Esophagus muscularis mucosa (tissue), 4 donors: ENCODE measurements at regions not wholly inside any gene's neighbourhood (a gene's known extent, or its start where the extent isn't known, plus 50 kb on each side); places are given as distances from the start of the nearest gene placed in this dataset.

Source experiments
- DNase-seq: peaks from one replicate; pipeline ENCODE4 v3.0.0-alpha.2; 2017; ENCODE audit errors: extremely low spot score
- H3K27ac ChIP-seq, 4 donors: fragments of 200-600 bp; sonication (generic); replicated peaks in 1 of 4; 1 replicate in 3 of 4; 2 replicates in 1 of 4; pipeline ENCODE4 v1.5.1; 2016 to 2019; ENCODE audit warnings: mild to moderate bottlenecking in 1 of 4
- H3K27me3 ChIP-seq, 4 donors: fragments of 200-600 bp; sonication (generic); one replicate each; pipeline versions ENCODE4 v1.5.1 to v1.6.0; 2016 to 2019
- H3K36me3 ChIP-seq, 4 donors: fragments of 200-600 bp; sonication (generic); one replicate each; pipeline ENCODE4 v1.5.1; 2016 to 2019
- H3K4me1 ChIP-seq, 4 donors: fragments of 200-600 bp; sonication (generic); one replicate each; pipeline ENCODE4 v1.5.1; 2016 to 2019
- H3K4me3 ChIP-seq, 4 donors: fragments of 200-600 bp; sonication (generic); 1 replicate in 2 of 4; 2 replicates in 2 of 4; pipeline ENCODE4 v1.5.1; 2016 to 2019; ENCODE audit warnings: mild to moderate bottlenecking in 4 of 4, moderate library complexity in 1 of 4
- H3K9me3 ChIP-seq, 4 donors: fragments of 200-600 bp; sonication (generic); 1 replicate in 3 of 4; 2 replicates in 1 of 4; pipeline ENCODE4 v1.5.1; 2016 to 2019
- CTCF ChIP-seq, 3 experiments: fragments of 200-600 bp in 2 of 3; fragments of 450-650 bp in 1 of 3; sonication (generic) in 2 of 3; IDR thresholded peaks; one replicate each; pipeline ENCODE4 v1.5.1; 2017 to 2019; ENCODE audit warnings: antibody characterized with exemption in 3 of 3, mild to moderate bottlenecking in 2 of 3, moderate library complexity in 1 of 3
- EP300 ChIP-seq: sonication (generic); formaldehyde crosslinking; IDR thresholded peaks from one replicate; pipeline ENCODE4 v1.6.1; 2017; ENCODE audit warnings: antibody characterized with exemption
- POLR2A ChIP-seq: fragments of 450-650 bp; IDR thresholded peaks from one replicate; pipeline ENCODE4 v1.6.1; 2017; ENCODE audit warnings: antibody characterized with exemption, moderate library complexity, mild to moderate bottlenecking, low read depth
- POLR2AphosphoS5 ChIP-seq, 2 donors: sonication (generic); formaldehyde crosslinking; IDR thresholded peaks; one replicate each; pipeline ENCODE4 v1.6.1; 2017; ENCODE audit warnings: antibody characterized with exemption in 2 of 2
- WGBS: methylation state at CpG from one replicate; pipeline ENCODE4 v1.1.5; 2018; 5-methylcytosine and 5-hydroxymethylcytosine counted together
- intact Hi-C: fragments of 100-400 bp; cut with DNase I; formaldehyde crosslinking; loops from one replicate; pipeline ENCODE4 v1.15.1; 2023

DNA sequence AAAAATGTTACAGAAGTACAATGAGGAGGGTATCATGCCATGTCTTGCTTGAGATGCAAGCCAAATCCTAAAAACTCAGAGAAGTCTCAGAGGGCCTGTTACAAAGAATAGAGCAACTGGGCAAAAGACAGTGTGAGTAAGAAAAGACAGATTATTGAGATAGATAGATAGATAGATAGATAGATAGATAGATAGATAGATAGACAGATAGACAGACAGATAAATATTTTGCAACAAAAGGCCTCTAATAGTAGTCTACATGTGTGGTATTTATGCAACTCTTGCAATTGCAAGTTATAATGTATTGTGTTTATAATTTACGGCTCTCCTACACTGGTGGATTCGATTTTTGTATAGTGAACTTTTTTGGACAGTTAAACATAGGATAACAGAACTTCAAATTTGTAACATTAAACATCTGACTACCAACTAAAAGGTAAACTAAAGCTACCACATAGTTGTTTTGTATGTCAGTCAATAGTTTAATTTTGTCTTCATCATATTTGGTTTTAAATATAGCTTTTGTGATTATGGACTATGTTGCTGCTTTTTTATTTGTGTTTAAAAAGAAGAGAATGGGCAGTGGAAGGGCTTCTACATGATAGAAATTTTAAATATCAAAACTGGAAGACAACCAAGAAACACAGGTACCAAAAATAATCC is 740.7 kb upstream of the LRRTM4 start:
- intact Hi-C loops, result no loop called here
- H3K36me3 ChIP-seq, result no peaks in the 10 kb centered on the region
- H3K27ac ChIP-seq, result no peak overlapping the region
- H3K9me3 ChIP-seq, result no peaks in the 10 kb centered on the region
- no peaks in the 10 kb centered on the region for H3K4me1 ChIP-seq
- no peak overlapping the region for H3K4me3 ChIP-seq
- no peak for DNase-seq
- WGBS, result 55% methylated on average over 2 of the region's 2 CpGs
- TF ChIP-seq POLR2A (no peak), CTCF (IDR thresholded peaks at IDR 0.05) (no peak), EP300 (no peak), POLR2AphosphoS5 (IDR thresholded peaks at IDR 0.05) (no peak)
- no peaks in the 10 kb centered on the region for H3K27me3 ChIP-seq

GRCh38 chr2:78263571-78263970 is 741.4 kb upstream of the LRRTM4 start:
- 58% methylated on average over 1 of the region's 1 CpG for WGBS
- Histone ChIP-seq H3K4me3 (no peak overlapping the region), H3K9me3 (no peaks in the 10 kb centered on the region), H3K27me3 (no peaks in the 10 kb centered on the region), H3K36me3 (no peaks in the 10 kb centered on the region), H3K4me1 (no peaks in the 10 kb centered on the region), H3K27ac (no peak overlapping the region)
- intact Hi-C loops, result no loop called here
- no peak for TF ChIP-seq EP300
- TF ChIP-seq POLR2AphosphoS5 (IDR thresholded peaks at IDR 0.05), result no peak
- TF ChIP-seq CTCF (IDR thresholded peaks at IDR 0.05), result no peak
- no peak for TF ChIP-seq POLR2A
- no peak for DNase-seq

- H3K4me1 ChIP-seq, result no peaks in the 10 kb centered on the region
- TF ChIP-seq CTCF (IDR thresholded peaks at IDR 0.05), result no peak
- no peak for TF ChIP-seq POLR2A
- no peak for TF ChIP-seq POLR2AphosphoS5 (IDR thresholded peaks at IDR 0.05)
- TF ChIP-seq EP300, result no peak
- no peak overlapping the region for H3K4me3 ChIP-seq
- intact Hi-C loops, result no loop called here
- DNase-seq, result no peak
- no peak overlapping the region for H3K27ac ChIP-seq
- WGBS, result 79% methylated on average over 2 of the region's 2 CpGs
- H3K36me3 ChIP-seq, result no peaks in the 10 kb centered on the region
- no peaks in the 10 kb centered on the region for H3K9me3 ChIP-seq
- no peaks in the 10 kb centered on the region for H3K27me3 ChIP-seq
Observed at GRCh38 chr2:78264130-78264529, 742.0 kb upstream of the LRRTM4 start.

- WGBS, result 91% methylated on average over 5 of the region's 5 CpGs
- Histone ChIP-seq H3K27me3 (no peaks in the 10 kb centered on the region), H3K9me3 (no peaks in the 10 kb centered on the region), H3K4me3 (no peak overlapping the region), H3K27ac (no peak overlapping the region), H3K36me3 (no peaks in the 10 kb centered on the region), H3K4me1 (no peaks in the 10 kb centered on the region)
- intact Hi-C loops, result no loop called here
- TF ChIP-seq POLR2A, result no peak
- TF ChIP-seq CTCF (IDR thresholded peaks at IDR 0.05), result no peak
- no peak for TF ChIP-seq EP300
- TF ChIP-seq POLR2AphosphoS5 (IDR thresholded peaks at IDR 0.05), result no peak
- no peak for DNase-seq
Observed at GRCh38 chr2:78281164-78281563, 744.3 kb upstream of the REG3G start.

DNA sequence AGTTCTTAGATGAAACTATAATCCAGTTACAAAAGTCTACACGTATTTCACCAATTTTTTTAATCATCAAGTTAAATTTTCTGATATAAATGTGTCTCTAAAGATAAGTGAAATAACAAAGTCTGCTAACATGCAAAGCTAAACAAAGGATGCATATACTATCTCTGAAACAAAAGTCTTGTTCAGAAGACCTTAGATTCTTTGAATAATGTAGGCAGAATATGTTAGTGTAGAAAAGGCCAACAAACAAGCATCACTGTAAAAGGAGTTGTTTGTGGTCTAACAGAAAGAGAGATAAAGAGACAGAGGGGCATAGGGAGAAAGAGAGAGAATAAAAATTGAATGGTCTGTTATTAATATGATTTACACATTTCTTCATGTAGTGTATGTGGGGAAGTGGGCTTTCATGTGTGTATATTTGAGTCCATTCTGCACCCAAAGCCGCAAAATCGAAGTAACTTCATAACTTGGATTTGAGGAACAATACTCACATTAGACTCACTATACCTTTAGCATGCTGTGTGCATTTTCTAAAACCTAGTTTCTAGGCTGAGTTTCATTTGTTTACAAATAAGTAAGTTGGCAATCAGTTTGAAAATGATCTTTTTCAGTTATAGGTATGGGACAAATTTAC is 734.8 kb upstream of the REG3G start:
- no peak overlapping the region for H3K4me3 ChIP-seq
- no peak for TF ChIP-seq POLR2AphosphoS5 (IDR thresholded peaks at IDR 0.05)
- no peak for TF ChIP-seq EP300
- TF ChIP-seq CTCF (IDR thresholded peaks at IDR 0.05), result no peak
- no peak for TF ChIP-seq POLR2A
- 86% methylated on average over 3 of the region's 3 CpGs for WGBS
- no peaks in the 10 kb centered on the region for H3K9me3 ChIP-seq
- intact Hi-C loops, result no loop called here
- DNase-seq, result no peak
- no peaks in the 10 kb centered on the region for H3K27me3 ChIP-seq
- no peak overlapping the region for H3K27ac ChIP-seq
- H3K36me3 ChIP-seq, result no peaks in the 10 kb centered on the region
- H3K4me1 ChIP-seq, result no peaks in the 10 kb centered on the region
